ENCODE measurements at regions not wholly inside any gene's neighbourhood (a gene's known extent, or its start where the extent isn't known, plus 50 kb on each side); places are given as distances from the start of the nearest gene placed in this dataset.
"Not testable (repeated sequence)": the region's sequence is repeated elsewhere in the genome, so short reads cannot be mapped to it uniquely, and the experiment has no call there.

GRCh38 chr7:32785365-32785944 lies 106.1 kb downstream of the KBTBD2 start:
- H3K36me3 ChIP-seq (ENCODE audit: control insufficient read depth, insufficient read depth, low read length); H3K4me1 Mint-ChIP-seq; H3K27me3 Mint-ChIP-seq (ENCODE audit: low read depth in 2 of 2); H3K27ac Mint-ChIP-seq; H3K4me1 ChIP-seq (ENCODE audit: control insufficient read depth, insufficient read depth, low read length); H3K9me3 Mint-ChIP-seq; H3K9me3 ChIP-seq (ENCODE audit: control insufficient read depth, insufficient read depth, low read length); intact Hi-C loops (cut with micrococcal nuclease); H3K36me3 Mint-ChIP-seq; H3K27ac ChIP-seq (ENCODE audit: low read length); H3K27me3 ChIP-seq (ENCODE audit: control insufficient read depth, insufficient read depth, low read length); H3K4me3 Mint-ChIP-seq; H3K4me3 ChIP-seq (ENCODE audit: low read length); ATAC-seq; DNase-seq: not testable (repeated sequence)
- WGBS (ENCODE audit: insufficient coverage), result 85% methylated on average over 5 of the region's 5 CpGs

- ATAC-seq; H3K36me3 Mint-ChIP-seq; H3K9me3 ChIP-seq (ENCODE audit: control insufficient read depth, insufficient read depth, low read length); H3K27ac Mint-ChIP-seq; H3K36me3 ChIP-seq (ENCODE audit: control insufficient read depth, insufficient read depth, low read length); H3K4me3 Mint-ChIP-seq; DNase-seq; H3K4me1 ChIP-seq (ENCODE audit: control insufficient read depth, insufficient read depth, low read length); H3K4me3 ChIP-seq (ENCODE audit: low read length); intact Hi-C loops (cut with micrococcal nuclease); H3K27ac ChIP-seq (ENCODE audit: low read length); H3K27me3 Mint-ChIP-seq (ENCODE audit: low read depth in 2 of 2); H3K4me1 Mint-ChIP-seq; H3K9me3 Mint-ChIP-seq; H3K27me3 ChIP-seq (ENCODE audit: control insufficient read depth, insufficient read depth, low read length): not testable (repeated sequence)
- WGBS (ENCODE audit: insufficient coverage), result no CpG with 5 or more reads among the region's 1 CpG
Measured at GRCh38 chr7:32779895-32780294, 111.7 kb downstream of the KBTBD2 start.

GRCh38 chr7:32779167-32779566 lies 112.4 kb downstream of the KBTBD2 start:
- ATAC-seq (no peak), DNase-seq (no peak)
- Histone ChIP-seq H3K4me1 (ENCODE audit: control insufficient read depth, insufficient read depth, low read length) (no peaks in the 10 kb centered on the region), H3K9me3 (ENCODE audit: control insufficient read depth, insufficient read depth, low read length) (no peaks in the 10 kb centered on the region), H3K4me3 (ENCODE audit: low read length) (no peak overlapping the region), H3K27ac (ENCODE audit: low read length) (no peak overlapping the region), H3K36me3 (ENCODE audit: control insufficient read depth, insufficient read depth, low read length) (no peaks in the 10 kb centered on the region), H3K27me3 (ENCODE audit: control insufficient read depth, insufficient read depth, low read length) (no peaks in the 10 kb centered on the region)
- TF ChIP-seq CTCF (IDR thresholded peaks at IDR 0.05), result no peak
- 90% methylated on average over 1 of the region's 1 CpG for WGBS (ENCODE audit: insufficient coverage)
- H3K4me3 Mint-ChIP-seq, result no peak overlapping the region
- H3K36me3 Mint-ChIP-seq, result no peaks in the 10 kb centered on the region
- no peak overlapping the region for H3K27ac Mint-ChIP-seq
- intact Hi-C loops (cut with micrococcal nuclease), result no loop called here
- peaks cover 0 to 8% of the 10 kb centered on the region in 2 donors for H3K27me3 Mint-ChIP-seq (ENCODE audit: low read depth in 2 of 2)
- H3K4me1 Mint-ChIP-seq, result no peaks in the 10 kb centered on the region
- H3K9me3 Mint-ChIP-seq, result no peaks in the 10 kb centered on the region

DNA sequence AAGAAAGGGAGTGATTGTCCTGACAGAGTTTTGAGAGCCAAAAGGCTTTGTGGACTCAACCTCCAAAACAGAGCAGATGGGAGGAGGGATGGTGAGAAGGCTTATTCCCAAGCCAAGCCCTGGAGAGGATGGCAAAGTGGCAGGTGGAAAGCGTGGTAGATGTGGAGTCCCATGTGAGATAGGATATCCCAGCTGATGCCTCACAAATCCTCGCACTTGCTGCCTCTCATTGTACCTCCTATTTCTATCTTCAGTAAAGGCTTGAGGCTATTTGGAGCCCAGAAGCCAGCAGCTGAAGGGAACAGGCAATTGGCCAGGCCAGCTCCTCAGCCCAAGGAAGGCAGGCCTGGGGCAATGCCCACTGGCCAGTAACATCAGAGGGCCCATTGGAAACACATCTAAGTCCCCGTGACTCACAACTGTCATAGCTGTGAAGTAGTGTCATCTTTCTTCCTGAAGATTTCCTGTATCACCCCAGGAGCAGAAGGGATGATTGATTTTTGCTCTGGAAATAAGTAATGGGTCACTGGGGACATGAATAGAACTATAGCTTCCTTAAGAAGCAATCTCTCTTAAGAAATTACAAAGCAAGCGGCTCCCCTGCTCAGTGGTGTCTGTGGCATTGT lies 114.4 kb downstream of the KBTBD2 start:
- H3K36me3 ChIP-seq (ENCODE audit: control insufficient read depth, insufficient read depth, low read length); H3K4me3 ChIP-seq (ENCODE audit: low read length); H3K27ac ChIP-seq (ENCODE audit: low read length); intact Hi-C loops (cut with micrococcal nuclease); H3K9me3 ChIP-seq (ENCODE audit: control insufficient read depth, insufficient read depth, low read length); H3K9me3 Mint-ChIP-seq; H3K36me3 Mint-ChIP-seq; H3K4me1 ChIP-seq (ENCODE audit: control insufficient read depth, insufficient read depth, low read length); DNase-seq; H3K27me3 ChIP-seq (ENCODE audit: control insufficient read depth, insufficient read depth, low read length); H3K4me3 Mint-ChIP-seq; H3K4me1 Mint-ChIP-seq; H3K27ac Mint-ChIP-seq; ATAC-seq: not testable (repeated sequence)
- H3K27me3 Mint-ChIP-seq (ENCODE audit: low read depth in 2 of 2), result peaks cover 15 to 18% of the 10 kb centered on the region in 2 donors
- 82% methylated on average over 4 of the region's 4 CpGs for WGBS (ENCODE audit: insufficient coverage)

GRCh38 chr7:32776318-32776717 lies 115.2 kb downstream of the KBTBD2 start:
- H3K9me3 ChIP-seq (ENCODE audit: control insufficient read depth, insufficient read depth, low read length); H3K4me3 Mint-ChIP-seq; H3K27ac Mint-ChIP-seq; DNase-seq; H3K9me3 Mint-ChIP-seq; H3K4me3 ChIP-seq (ENCODE audit: low read length); H3K27me3 ChIP-seq (ENCODE audit: control insufficient read depth, insufficient read depth, low read length); H3K36me3 ChIP-seq (ENCODE audit: control insufficient read depth, insufficient read depth, low read length); H3K4me1 ChIP-seq (ENCODE audit: control insufficient read depth, insufficient read depth, low read length); H3K27ac ChIP-seq (ENCODE audit: low read length); H3K4me1 Mint-ChIP-seq; H3K36me3 Mint-ChIP-seq; ATAC-seq; intact Hi-C loops (cut with micrococcal nuclease): not testable (repeated sequence)
- no CpG with 5 or more reads among the region's 3 CpGs for WGBS (ENCODE audit: insufficient coverage)
- peaks cover 20 to 23% of the 10 kb centered on the region in 2 donors for H3K27me3 Mint-ChIP-seq (ENCODE audit: low read depth in 2 of 2)

GRCh38 chr7:32775809-32776208 lies 115.8 kb downstream of the KBTBD2 start:
- H3K36me3 ChIP-seq (ENCODE audit: control insufficient read depth, insufficient read depth, low read length); H3K4me1 ChIP-seq (ENCODE audit: control insufficient read depth, insufficient read depth, low read length); ATAC-seq; H3K27ac ChIP-seq (ENCODE audit: low read length); H3K27me3 ChIP-seq (ENCODE audit: control insufficient read depth, insufficient read depth, low read length); H3K36me3 Mint-ChIP-seq; DNase-seq; H3K4me1 Mint-ChIP-seq; H3K9me3 Mint-ChIP-seq; intact Hi-C loops (cut with micrococcal nuclease); H3K9me3 ChIP-seq (ENCODE audit: control insufficient read depth, insufficient read depth, low read length); H3K4me3 Mint-ChIP-seq; H3K4me3 ChIP-seq (ENCODE audit: low read length); H3K27ac Mint-ChIP-seq: not testable (repeated sequence)
- 78% methylated on average over 2 of the region's 4 CpGs for WGBS (ENCODE audit: insufficient coverage)
- H3K27me3 Mint-ChIP-seq (ENCODE audit: low read depth in 2 of 2), result peaks cover 20 to 23% of the 10 kb centered on the region in 2 donors

Data from natural killer cell (primary cell).